Right hindlimb (tissue), 1 donor: ENCODE measurements at regions not wholly inside any gene's neighbourhood (a gene's known extent, or its start where the extent isn't known, plus 50 kb on each side); places are given as distances from the start of the nearest gene placed in this dataset.
A peak's percentile ranks its signal among the peaks of the same experiment; 100 is the strongest.
"Not testable (repeated sequence)": the region's sequence is repeated elsewhere in the genome, so short reads cannot be mapped to it uniquely, and the experiment has no call there.

Source experiments
- DNase-seq: peaks from one replicate; pipeline ENCODE4 v3.0.0-alpha.2; 2018

DNA sequence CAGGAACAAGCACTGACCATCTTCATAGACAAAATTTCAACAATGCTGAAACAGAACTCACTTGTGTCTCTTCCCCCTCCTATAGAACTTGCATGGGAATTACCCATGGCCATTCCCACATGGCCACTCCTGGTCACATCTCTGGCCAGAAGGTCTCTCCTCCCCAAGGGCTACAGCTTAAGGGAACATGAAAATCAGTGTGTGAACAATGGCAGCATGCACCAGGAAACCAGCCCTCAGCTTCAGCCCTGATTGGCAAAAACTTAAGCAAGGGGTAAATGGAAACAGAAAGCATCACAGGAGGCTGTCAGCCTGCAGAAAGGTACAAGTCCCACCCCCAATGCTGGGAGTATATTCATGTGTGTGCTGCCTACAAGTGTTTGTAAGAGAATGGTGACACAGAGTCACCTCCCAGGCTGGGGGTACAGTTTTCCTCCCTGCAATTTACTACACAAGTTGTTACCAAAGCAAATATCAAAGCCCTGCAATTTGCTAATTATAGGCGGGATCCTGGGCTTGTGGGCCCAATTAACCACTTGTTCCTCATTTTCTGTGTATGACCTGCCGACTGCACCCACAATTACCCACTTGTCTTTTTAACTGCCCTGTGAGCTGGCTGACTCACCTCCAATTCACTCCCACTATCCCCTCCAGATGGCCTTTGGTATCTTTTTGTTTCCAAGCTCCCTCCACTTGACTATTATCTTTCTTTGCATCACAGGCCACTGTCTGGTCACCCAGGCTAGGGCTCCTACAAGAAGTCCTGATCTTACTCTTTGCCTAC is 84.4 kb upstream of the HES1 start:
- no peak for DNase-seq

DNA sequence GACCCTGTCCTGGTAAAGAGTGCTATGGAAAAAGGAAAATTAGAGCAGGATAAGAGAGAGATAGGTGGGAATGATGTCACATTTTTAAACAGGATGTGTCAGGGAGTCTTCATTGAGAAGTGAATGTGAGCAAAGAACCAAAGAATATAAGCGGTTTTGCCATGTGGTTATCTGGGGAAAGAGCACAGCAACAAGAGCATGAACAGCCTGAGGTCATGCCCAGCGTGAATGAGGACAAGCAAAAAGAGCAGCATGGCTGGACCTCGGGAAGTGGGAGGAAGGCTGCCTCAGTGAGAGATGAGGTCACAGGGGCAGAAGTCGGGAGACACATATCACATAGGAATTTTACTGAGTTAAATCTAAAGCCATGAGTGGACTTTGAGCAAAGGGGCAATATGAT is 82.8 kb upstream of the HES1 start:
- DNase-seq, result no peak

DNA sequence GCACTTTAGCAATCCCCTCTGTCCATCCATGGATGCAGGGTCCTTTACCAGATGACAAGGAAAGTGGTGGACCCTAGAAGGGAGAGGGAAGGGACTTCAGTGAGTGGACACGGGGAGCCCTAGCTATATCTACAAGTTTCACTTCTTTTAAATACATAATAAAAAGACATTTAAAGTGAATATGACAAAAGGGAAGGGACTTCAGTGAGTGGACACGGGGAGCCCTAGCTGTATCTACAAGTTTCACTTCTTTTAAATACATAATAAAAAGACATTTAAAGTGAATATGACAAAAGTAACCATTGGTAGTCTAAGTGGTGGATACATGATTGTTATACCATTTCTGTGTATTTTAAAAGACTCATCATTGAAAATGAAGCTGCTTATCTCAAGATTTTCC is 81.9 kb upstream of the HES1 start:
- no peak for DNase-seq

DNA sequence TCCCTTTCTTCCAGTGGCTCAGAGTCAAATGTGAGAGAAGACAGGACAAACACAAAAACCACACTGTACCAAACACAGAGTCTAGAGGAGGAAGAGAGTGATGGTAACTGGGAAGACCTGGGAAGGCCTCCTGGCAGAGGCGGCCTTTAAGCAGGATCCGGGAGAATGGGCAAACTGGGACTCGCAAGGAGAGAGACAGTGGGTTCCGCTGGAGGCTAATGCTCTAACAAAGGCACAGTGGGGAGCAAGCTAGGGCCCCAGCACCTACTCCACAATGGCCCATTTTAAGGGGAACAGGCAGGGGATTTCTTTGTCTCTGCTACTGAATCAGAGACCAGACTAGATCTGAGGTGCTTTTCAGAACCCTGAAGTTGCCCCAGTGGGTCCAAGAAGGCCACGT is 81.4 kb upstream of the HES1 start:
- no peak for DNase-seq

DNA sequence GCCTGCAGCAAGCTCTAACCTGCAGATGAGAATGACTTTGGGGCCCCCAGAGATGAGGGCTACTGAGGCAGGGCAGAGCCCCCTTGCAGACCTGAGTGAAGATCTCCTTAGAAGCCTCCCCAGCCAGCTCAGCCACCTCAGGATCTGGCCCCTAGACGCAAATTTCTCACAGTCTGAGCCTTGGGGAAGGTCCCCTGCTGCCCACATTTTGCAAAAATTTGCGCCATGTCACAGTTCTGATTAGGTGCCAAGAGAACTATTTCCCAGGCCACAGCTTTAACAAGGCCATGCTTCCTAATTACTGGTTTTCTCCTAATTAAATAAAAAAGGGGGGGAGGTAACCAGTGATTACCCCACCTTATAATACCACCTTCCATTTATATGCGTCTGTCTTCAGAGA is 81.0 kb upstream of the HES1 start:
- DNase-seq, result no peak

DNA sequence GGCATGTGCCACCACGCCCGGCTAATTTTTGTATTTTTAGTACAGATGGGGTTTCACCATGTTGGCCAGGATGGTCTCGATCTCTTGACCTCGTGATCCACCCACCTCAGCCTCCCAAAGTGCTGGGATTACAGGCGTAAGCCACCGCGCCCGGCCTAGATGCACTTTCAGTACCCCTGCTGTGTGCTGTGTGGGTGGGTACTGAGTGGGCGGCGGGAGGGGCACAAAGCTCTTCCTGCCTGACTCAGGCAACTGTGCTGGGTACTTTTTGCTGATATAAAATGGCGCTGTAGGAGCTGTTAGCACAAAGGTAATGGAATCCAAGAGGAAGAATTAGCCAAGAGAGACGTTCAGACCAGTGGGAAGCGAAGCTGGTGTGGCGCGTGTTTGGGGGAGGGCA is 79.6 kb upstream of the HES1 start:
- not testable (repeated sequence) for DNase-seq

DNA sequence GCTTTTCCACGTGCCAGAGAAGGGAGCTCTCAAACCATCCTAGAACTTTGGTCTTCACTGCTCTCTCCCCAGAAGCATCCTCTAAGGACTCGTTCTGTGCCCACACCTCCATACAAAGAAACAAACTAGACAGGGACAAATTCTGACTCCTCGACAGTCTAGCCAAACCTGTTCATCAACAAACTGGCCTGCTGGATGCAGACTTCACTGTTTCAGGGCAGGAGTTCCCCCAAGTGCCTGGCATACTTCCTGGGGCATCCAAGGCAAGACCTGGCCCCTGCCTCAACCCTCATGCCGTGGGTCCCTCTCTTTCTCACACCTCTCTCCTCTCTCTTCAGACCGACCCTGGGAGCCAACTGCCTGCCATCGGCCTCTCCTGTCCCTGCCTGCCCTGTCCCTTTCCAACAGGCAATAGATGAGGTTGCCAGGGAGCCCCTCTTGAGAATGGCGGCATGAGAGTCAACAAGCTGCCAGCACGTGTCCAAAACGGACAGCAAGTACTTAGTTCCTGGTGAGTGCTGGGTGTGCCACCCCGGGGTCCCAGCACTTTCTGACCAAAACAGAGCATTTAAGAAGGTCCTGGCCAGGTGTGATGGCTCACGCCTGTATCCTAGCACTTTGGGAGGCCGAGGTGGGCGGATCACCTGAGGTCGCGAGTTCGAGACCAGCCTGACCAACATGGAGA is 79.1 kb upstream of the HES1 start:
- DNase-seq, result no peak

DNA sequence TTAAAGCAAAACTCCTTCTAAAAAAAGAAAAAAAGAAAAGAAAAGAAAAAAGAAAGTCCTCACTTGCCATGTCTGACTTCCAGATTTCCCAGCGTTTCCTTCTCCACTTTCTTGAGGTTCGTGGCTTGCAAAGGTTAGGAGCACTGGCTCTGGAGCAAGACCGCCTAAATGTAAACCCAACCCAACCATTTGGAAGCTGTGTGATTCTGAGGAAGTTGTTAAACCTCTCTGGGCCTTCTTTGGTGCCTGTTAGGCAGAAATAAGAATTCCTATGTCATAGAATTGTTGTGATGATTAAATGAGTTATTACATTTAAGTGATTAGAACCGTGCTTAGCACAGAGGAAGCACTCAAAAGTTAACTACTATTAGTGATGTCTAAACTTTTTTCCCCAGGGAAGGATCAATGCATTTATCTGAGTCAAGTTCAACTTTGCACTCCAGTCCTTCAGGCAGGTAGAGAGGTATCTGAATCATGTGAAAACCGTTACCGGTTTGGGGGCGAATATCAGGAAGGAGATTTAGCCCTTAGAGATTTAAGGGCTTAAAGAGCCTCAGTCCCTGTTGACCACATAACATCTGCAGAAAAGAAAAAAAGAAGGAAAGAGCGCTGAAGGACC is 78.3 kb upstream of the HES1 start:
- DNase-seq, result no peak

DNA sequence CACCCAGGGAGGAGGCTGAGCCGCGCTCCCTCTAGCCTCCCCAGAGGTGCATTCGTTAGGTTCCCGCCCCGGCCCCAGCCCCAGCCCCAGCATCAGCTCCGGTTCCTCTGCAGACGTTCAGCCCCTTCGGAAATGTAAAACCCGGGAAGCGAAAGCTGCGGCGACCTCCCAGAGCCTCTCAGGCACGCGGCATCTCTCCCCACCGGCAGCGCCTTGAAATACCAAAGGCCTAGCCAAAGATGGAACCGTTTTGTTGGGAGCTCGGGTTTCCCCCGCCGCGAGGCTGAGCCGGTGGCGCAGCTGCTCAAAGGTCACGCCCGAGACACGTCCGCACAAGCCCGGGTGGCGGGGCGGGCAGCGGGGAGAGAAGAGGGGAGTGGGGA is 77.8 kb upstream of the HES1 start:
- DNase-seq, result peak; percentile 87

DNA sequence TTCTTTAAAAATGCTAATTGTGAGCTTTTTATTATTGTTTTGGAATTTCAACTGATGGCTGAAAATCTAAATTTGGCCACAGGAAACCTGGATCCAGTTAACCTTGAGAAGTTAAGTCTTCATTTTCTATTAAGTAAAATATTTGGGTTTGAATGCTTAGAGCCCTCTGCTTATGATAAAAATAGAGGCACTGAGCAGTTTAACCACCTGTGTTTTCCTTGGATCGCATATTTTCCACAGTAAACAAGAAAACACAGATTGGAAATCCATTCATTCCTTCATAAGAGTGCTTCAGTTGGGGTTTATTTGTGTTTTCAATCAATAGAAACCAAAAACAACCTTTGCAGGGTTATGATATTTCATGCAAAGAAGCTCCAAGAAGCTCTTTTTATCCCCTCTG is 77.2 kb upstream of the HES1 start:
- no peak for DNase-seq

DNA sequence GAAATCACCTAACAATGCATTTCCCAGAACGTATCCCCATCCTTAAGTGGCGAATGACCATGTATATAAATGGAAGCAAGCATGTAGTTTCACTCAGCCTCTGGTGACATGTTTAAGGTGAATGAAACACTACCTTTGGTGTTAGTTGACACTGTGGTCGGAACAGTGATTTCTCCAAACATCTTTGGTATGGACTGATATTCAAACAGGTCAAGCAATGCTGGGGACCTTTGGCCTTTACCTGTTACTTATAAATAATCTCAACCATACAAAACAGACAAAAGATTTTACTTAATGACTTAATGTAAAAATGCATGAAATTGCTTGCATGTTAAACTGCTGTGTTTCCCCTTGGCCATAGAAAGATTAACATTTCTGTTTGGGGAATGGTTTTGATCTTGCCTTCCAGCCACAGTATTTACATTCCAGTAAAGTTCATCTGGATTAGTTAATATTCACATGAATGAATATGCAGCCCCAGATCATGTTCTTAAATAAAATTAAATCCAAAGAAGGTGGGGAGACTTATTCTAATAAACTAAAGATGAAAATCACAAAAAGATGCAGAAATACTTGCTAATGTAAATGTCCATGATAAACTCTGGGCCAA is 74.4 kb upstream of the HES1 start:
- no peak for DNase-seq

DNA sequence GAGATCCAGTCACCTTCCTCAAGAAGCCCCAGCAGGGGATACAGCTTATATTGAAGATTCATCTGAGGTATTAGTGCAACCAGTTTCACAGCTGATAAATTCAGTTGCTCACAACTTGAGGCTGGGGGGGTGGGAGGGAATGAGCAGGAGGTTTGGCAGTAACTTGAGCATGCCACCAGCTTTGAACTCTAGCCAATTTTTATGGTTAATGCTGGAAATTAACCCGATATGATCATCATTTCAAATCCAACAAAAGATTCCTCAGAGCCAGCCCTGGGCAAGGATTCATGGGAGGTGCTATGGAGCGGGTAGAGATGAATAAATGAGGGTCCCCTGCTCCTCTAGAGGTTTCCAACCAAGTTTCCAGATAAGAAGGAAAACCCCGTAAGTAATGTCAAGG is 73.1 kb upstream of the HES1 start:
- no peak for DNase-seq

DNA sequence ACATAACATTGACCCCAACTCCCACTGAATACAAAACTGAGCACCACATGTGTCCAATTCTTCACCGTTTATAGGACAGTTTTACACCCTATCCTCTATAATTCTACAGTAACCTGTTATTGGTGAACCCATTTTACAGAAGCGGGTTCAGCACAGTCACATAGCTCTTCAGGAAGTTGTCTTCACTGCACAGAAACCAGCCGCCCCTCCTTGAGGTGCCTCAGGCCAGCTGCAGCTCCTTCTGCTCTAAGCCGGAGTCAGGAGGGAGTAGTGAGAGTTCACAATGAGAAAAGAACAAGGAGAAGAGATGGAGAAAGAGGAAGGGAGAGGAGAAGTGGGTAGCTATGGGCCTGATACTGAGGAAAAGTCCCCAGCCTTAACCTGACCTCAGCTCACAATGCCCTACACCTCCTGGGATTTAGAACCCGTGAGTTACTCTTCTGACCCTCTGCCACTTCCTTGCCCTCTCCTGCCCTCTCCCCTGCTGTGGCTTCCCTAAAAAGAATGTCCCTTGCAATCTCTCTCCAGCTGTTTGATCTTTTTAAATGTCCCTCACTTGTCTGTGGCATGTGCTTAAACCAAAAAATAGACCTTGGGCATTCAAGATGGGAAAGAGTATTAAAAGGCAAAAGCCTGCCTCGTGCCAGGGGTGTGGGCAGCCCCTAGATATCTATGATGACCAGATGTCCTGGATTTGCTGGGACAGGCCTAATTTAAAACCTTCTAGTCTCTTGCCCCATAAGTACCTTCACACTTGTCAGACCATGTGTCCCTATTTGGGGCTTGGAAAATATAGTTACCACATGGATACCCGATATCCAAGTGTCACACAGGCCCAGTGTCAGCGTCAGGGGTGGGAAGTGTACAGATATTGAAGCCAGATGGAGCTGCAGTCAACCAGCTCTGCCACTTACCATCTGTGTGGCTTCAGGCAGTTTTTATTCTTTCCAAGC is 71.3 kb upstream of the HES1 start:
- DNase-seq, result peak; percentile 27

DNA sequence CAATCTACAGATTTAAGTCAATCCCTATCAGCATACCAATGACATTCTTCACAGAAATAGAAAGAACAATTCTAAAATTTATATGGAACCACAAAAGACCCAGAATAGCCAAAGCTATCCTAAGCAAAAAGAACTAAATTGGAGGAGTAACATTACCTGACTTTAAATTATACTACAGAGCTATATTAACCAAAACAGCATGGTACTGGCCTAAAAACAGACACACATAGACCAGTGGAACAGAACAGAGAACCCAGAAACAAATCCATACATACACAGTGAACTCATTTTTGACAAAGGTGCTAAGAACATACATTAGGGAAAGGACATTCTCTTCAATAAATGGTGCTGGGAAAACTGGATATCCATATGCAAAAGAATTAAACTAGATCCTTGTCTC is 68.6 kb upstream of the HES1 start:
- DNase-seq, result not testable (repeated sequence)

DNA sequence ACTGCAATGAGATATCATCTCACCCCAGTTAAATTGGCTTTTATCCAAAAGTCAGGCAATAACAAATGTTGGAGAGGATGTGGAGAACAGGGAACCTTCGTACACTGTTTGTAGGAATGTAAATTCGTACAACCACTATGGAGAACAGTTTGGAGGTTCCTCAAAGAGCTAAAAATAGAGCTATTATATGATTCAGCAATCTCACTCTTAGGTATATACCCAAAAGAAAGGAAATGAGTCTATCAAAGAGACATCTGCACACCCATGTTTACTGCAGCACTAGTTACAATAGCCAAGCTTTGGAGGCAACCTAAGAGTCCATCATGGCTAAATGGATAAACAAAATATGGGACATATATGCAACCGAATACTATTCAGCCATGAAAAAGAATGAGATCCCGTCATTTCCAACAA is 68.0 kb upstream of the HES1 start:
- no peak for DNase-seq

DNA sequence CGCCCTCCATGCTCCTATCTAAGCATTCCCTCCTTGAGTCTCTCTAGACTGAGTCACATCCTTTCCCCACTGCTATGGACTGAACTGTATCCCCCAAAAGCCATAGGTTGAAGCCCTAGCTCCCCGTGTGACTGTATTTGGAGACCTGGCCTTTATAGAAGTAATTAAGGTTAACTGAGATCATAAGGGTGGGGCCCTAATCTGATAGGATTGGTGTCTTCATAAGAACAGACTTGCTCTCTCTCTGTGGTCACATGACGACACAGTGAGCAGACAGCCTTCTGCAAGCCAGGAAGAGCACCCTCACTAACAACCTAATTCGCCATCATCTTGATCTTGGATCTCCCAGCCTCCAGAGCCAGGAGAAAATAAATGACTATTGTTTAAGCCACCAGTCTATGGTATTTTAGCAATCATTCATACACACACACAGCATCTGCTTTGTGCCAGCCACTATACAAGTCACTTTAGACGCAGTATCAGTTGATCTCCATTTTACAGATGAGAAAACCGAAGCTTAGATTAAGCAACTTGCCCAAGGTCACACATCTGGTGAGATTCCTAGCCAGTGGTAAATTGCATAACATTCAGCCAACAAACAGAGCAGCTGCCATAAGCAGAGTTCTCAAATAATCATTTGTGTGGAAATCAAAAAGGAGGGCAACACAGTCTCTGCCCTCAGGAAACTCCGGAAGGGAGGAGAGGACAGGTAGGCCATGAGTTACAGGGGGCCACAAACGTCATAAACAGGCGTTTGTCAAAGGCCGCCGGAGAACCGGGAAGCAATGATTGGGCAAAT is 66.3 kb upstream of the HES1 start:
- no peak for DNase-seq

DNA sequence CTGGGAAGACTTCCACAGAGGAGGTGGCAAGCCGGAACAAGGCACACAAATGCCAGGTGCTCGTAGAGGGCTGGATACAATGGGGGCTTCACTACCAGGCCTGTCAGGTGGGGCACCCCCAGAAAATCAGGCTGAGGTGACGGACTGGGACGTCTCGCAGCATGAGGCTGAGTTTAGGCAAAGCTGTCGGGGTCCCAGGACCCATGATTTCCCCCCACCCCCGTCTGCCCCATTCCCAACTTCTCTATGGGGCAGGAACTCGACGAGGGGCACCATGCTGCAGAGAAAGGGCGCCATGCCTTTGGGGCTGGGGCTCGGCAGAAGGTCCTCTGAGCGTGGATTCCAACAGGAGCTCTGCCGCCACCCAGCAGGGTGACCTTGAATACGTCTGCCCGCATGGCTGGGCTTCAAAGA is 65.7 kb upstream of the HES1 start:
- DNase-seq, result no peak

DNA sequence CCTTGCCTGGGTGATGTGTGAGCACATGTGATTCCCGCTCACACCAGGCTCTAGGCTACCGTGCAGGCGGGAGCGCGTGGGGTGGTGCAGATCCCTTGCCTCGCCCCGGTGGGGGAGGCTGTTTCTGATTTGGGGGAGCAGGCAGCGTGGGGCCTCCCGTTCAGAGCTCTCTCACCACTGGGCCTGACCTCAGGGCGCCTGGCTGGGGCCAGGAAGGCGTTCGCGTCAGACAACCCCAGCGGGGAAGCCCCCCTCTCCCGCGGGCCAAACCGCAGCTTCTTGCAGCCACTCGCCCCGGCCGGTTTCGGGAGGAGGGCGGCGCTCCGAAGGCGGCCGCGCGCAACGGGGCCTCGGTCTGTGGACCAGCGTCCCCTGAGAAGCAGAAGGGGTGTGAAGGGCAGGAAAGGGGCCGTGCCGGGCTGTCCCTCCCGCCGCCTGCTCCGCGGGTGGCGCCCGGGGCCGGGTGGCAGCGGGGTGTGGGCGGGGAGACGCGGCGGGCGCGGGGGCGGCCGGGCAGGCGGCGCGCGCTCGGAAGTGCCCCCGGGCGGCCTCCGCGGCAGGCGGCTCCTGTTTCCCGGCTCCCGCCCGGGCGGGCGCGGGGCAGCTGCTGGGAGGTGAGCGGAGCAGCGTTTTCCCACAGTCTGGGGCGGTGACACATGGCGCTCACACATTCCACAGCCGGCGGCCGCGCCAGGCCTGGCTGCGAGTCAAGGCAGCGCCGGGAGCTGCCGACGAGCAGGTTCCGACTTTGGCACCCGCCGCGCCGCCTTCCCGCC is 65.1 kb upstream of the HES1 start:
- DNase-seq, result peak; percentile 95

DNA sequence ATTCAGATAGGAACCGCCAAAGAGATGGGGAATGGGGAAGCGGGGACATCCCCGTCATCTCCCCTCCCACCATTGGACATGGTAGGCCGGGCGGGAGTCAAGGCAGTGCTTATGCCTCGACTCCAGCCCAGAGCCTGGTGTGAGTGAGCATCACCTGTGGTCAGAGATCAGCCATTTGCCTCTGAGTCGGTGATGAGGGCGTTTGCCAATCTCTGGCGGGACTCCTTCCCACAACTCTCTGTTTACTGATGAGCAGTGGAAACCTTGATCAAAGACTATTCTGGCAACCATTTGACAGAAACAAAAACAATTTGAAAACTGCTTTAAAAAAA is 63.9 kb upstream of the HES1 start:
- no peak for DNase-seq

DNA sequence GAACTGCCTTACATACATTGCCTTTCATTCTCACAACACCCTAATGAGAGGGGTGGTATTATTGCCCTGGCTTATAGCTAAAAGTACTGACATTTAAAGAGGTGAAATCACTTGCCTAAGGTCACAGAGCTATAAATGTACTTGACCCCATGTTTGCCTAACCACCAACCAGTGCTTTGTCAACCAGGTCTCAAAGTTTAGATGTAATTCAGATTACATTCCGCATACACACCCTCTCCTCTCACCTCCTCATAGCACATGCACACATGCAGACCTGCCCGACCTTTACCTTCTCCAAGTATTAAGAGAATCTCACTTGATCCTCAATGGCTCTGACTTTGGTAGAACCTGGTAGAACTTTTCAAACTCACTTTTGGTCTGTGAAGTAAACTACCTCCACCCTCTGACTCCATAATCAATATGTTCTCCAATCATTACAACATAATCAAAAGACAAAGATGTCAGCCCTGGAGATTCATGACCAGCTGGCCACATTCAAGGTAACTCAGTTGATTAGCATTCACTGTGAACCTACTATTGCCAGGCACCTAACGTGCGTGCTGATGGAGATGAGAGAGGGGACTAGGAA is 63.2 kb upstream of the HES1 start:
- DNase-seq, result no peak

DNA sequence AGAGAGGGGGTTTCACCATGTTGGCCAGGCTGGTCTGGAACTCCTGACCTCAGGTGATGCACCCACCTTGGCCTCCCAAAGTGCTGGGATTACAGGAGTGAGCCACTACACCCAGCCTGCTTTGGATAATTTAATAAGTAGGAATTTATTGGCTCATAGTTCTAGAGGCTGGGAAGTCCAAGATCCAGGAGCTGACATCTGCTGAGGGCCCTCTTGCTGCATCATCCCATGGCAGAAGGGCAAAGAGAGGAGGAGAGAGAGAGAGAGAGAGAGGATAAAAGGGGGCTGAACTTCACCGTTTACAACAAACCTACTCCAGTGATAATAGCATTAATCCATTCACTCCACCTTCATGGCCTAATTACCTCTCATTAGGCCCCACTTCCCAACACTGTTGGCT is 62.0 kb upstream of the HES1 start:
- no peak for DNase-seq
